ENCODE measurements at regions not wholly inside any gene's neighbourhood (a gene's known extent, or its start where the extent isn't known, plus 50 kb on each side); places are given as distances from the start of the nearest gene placed in this dataset.

- DNase-seq, result no peak
These were observed 275.3 kb upstream of the SPOCK3 start for GRCh38 chr4:167509551-167509950.

- no peak for DNase-seq
These were observed 289.8 kb upstream of the SPOCK3 start for GRCh38 chr4:167524091-167524490.

DNA sequence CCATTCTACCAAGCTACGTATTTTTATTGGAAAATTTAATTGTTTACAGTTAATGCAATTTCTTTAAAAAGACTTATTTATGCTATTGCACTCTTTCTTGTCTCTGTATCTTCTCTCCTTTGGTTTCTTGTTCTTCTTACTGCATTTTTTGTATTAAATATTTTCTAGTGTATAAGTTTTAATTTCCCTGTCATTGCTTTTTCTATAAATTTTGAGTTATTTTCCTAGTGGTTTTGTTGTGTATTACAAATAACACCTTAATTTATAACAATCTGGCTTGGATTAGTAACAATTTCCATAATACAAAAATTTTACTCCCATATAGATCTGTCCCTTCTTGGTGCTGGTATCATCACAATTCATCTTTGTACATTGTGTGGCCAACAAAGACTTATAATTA, 303.5 kb upstream of the SPOCK3 start:
- DNase-seq, result no peak

- peak; percentile 5 for DNase-seq
These were observed 307.0 kb upstream of the SPOCK3 start for GRCh38 chr4:167541286-167541685.

GRCh38 chr4:167544391-167544790, 310.1 kb upstream of the SPOCK3 start:
- peak; percentile 21 for DNase-seq

DNA sequence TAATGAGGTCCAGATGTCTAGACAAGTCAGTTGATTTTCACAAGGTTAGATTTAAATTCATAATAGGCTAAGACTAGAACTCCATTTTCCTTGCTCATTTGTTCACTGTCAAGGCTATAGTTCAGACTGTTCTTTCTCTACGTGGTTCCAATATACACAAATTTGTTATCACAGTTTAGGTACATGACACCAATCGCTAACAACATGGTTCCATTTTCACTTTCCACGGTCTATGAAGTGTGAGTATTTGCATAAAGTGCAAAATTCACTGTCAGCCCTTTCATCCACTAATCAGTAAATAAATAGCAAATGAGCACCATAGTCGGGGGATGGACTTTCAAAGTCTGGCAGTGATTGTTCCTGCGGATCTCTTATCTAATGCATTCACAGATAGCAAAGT, 315.7 kb upstream of the SPOCK3 start:
- no peak for DNase-seq

- DNase-seq, result no peak
These were observed 321.2 kb upstream of the SPOCK3 start for GRCh38 chr4:167555338-167556022.

- no peak for DNase-seq
These were observed 344.6 kb upstream of the SPOCK3 start for GRCh38 chr4:167578906-167579305.

GRCh38 chr4:167581449-167581965, 347.2 kb upstream of the SPOCK3 start:
- no peak for DNase-seq

DNA sequence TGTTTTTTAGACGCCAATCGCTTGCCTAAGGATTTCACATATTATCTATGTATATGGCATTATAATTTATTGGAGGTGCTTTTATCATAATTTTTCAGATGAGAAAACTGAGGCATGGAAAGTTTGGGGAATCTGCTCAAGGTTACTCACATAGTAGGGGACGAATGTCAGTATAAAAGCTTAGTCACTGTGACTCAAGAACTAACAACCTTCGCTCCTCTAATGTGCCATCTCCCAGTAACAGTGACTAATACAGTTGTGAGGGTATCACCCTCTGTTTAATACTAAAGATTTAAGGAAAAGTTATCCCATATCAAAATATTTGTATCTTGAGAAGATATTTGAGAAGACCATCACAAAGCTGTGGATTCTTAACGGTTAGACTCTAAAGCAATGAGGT, 353.1 kb upstream of the SPOCK3 start:
- DNase-seq, result peak; percentile 2

DNA sequence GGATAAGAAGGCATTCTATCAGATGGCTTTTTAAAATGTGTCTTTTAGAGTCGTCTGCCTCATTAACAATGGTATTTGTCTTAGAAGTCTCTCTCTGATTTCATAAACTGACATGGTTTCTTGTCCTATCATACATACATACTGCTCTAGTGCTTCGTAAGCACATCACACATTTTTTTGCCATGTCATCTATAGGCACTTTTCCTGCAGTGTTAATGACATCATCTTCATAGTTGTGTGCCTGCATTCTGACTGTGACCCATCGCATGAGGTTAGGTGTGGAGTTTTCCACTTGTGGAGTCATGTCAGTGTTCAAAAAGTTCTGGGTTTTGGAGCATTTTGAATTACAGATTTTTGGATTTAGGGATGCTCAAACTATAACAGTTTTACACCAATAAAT, 361.6 kb upstream of the SPOCK3 start:
- peak; percentile 19 for DNase-seq

DNA sequence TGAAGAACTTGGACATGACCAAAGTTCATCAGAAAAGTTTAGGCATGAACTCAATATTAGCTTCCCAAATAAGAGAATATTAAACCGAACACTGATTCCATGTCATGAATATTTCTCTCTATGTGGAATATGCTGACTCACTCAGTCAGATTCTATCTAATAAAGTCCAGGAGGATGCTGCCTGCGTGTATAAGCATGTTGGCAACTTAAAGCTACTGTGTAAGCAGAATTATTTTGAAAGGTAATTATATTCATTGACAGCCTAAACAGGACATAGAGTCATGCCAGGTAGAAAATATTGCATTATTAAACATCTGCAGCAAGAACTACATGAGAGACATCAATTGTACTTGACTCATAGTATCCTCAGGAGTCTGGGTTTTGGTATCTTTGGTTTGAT, 367.9 kb upstream of the SPOCK3 start:
- no peak for DNase-seq

DNA sequence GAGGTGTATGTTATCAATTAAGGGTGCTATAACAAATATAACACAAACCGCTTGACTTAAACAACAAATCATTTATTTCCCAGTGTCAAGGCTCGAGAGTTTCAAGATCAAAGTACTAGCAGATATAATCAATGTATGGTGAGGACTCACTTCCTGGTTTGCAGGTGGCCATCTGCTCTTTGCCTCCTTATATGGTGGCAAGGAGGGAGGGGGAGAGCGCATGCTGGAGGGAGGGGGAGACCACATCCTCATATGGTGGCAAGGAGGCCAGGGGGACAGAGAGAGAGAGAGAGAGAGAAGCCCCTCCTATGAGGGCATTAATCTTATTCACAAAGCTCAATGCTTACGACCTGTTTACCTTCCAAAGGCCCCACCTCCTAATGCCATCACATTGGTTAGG, 372.3 kb upstream of the SPOCK3 start:
- no peak for DNase-seq

DNA sequence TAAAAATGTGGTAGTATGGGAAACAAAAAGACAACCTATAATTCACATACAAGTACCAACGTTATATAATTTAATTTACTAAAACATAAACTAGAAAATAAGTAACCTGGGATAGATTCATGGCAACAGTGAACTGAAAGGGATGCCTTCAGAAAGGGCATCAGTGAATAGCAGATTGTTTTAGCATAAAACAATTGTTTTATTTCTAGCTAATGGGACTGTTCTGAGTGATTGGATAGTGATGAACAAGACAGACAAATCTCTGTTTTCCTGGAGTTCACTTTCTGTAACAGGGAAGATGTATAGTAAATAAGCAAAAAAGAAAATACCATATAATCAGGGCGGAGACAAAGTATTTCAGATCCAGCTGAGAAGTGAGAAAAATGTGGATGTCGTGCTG, 379.1 kb upstream of the SPOCK3 start:
- no peak for DNase-seq

GRCh38 chr4:167614866-167615265, 380.6 kb upstream of the SPOCK3 start:
- DNase-seq, result peak; percentile 72

- DNase-seq, result peak; percentile 23
These were observed 382.2 kb upstream of the SPOCK3 start for GRCh38 chr4:167616476-167616875.

GRCh38 chr4:167622481-167623240, 388.4 kb upstream of the SPOCK3 start:
- peak; percentile 60 for DNase-seq

DNA sequence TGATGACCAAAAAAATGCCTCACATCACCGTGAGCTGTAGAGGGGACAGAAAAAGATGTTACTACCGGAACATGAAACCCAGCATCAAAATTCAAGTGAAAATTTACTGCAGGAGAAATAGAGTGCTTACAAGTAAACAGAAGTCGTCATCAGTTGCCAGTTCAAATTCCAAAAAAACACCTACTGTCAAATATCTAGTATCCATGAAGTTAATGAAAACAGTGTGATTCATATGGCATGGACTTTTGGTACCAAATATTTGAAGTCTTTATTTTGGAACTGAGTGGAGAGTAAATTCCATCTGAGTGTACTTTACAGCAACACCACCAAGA, 388.9 kb upstream of the SPOCK3 start:
- DNase-seq, result no peak

DNA sequence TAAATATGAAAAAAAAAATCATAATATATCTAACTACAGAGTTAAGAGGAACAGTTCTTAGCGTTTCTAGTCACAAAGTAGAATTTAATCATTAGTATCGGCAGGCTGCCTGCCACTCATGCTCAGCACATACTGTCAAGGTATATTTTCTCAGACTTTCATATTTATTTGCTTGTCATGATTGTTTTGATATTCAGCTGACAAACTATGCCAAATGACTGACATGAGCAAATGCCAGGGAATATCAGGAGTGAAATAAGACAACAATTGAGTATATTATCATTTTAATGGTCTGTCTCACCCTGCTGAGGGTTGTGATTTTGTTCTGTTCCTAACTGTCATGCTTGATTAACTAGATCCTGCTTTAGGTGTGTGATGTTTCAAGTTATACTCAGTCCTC, 395.0 kb upstream of the SPOCK3 start:
- DNase-seq, result no peak

DNA sequence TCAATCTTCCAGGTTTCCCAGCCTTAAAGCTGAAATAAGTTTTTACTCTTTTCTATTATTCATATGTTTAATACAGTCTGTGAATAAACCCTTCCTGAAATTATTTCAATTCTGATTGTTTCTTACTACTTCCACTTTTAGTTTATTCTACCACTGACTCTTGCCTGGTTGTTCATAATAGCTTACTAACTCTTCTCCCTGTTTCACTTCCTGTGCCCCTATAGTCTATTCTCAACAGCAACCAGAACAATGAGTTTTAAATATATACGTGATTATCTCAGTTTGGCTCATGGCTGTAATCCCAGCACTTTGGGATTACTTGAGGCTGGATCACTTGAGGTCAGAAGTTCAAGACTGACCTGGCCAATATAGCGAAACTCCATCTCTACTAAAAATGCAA, 408.0 kb upstream of the SPOCK3 start:
- DNase-seq, result no peak

DNA sequence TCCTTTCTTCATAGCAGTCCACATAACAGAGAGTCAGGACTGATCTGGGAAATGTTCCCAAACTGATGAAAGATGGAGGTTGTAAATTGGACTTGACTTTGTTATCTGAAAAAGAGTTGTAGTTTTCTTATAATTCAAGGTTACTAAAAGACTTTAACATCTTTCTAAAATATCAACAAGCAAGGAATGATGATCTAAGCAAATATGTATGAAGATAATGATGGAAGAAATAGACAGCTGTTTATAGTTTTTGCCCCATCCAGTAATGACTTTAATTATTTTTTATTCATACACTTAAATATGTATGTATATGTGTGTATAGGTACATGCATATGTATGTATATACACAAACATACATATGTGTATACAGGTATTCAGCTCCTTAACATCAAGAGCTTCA, 411.1 kb upstream of the SPOCK3 start:
- DNase-seq, result no peak

DNA sequence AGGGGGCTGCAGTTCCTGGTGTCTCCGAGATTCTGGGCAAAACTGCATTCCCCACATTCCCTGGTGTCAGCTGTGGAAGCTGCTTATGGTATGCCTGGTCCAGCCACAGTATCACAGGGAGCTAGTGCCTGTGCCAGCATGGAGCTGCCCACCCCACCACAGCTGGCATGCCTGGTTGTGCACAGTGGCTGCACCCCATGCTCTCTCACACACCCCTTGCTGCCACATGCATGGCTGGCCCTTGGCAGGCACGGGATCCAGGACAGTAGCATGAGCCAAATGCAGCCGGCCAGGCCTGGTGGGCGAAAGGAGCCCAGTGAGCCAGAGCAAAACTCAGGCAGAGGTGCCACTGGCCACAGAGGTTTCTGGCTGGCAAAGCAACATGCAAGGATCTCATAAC, 418.0 kb upstream of the SPOCK3 start:
- no peak for DNase-seq

DNA sequence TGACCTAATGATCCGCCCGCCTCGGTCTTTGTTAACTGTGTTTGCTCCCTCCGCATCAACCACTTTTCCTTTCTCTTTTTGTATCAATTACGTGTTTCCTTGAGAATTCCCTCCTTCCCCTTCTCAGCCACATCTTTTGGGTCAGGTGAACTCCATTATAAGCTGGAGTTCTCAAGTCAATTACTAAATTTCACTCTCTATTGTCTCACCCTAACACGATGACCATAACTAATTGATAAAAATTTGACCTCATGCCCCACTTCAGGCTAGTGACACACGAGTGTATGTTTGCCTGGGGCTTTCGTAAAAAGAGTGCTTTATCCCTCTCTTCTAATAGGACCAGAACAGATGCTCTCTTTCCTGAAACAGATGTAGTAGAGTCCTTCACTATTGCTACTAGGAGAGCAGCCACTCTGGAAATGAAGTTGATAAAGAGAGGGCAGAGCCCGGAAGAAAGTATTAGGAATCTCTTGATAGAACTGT, 403.6 kb upstream of the ANXA10 start:
- no peak for DNase-seq

DNA sequence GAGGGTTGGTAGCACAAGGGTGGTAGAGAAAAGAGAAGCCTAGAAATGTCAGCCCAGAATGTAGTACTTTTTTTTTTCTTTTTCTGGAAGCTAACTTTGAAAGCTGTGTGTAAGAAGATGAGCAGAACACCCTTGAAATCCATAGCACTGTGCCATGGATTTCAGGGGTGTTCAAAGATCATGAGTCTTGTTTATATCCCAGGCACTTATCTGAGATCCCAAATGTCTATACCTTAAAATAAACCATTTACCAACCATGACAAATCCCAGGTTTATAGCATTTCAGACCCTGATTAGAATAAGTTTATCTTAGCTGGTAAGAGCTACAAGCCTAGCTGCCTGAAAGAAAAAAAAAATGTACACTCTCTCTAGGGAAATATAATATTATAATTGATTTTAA, 389.9 kb upstream of the ANXA10 start:
- no peak for DNase-seq

DNA sequence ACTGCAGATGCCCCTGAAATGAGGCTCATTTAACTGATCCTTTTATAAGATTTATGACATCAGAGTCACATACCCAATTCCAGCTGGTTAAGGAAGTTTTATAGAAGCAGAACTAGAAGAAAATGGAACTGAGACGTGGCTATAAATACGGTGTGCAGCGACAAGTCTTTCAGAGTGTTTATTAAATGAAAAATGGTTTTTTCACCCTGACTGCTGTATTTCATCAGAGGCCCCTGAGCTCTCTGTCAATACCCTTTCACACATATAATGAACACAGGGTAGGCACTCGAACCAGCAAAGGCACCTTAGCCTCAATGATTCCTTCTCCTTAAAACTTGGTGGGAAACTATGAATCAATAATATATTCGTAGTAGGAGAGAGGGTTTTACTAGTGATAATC, 380.8 kb upstream of the ANXA10 start:
- no peak for DNase-seq
